GM12865 (cell line): ENCODE measurements at regions not wholly inside any gene's neighbourhood (a gene's known extent, or its start where the extent isn't known, plus 50 kb on each side); places are given as distances from the start of the nearest gene placed in this dataset.

Experiments used
- DNase-seq: peaks from one replicate; pipeline ENCODE4 v3.0.0; 2010; ENCODE audit warnings: low read depth
- H3K4me3 ChIP-seq: 2 replicates; pipeline ENCODE4 v1.5.1; 2011; ENCODE audit warnings: mild to moderate bottlenecking, low read depth, low read length, control low read depth
- CTCF ChIP-seq: IDR thresholded peaks from 2 replicates; pipeline ENCODE4 v1.5.1; 2011; ENCODE audit warnings: low read length, control low read depth, low read depth, inconsistent platforms; ENCODE audit not compliant: insufficient read depth; ENCODE audit errors: missing control alignments

GRCh38 chr2:149806651-149807050 is 219.1 kb upstream of the MMADHC start:
- DNase-seq = no peak
- TF ChIP-seq CTCF = no peak
- no peak overlapping the region for H3K4me3 ChIP-seq

GRCh38 chr2:149800624-149801542 is 213.3 kb upstream of the MMADHC start:
- no peak for DNase-seq
- TF ChIP-seq CTCF = no peak
- H3K4me3 ChIP-seq = no peak overlapping the region

GRCh38 chr2:149799013-149799705 is 211.6 kb upstream of the MMADHC start:
- peak; percentile 6 for DNase-seq
- no peak overlapping the region for H3K4me3 ChIP-seq
- TF ChIP-seq CTCF = peak; percentile 24

- no peak for DNase-seq
- no peak overlapping the region for H3K4me3 ChIP-seq
- TF ChIP-seq CTCF = no peak
Measured at GRCh38 chr2:149797030-149797429, 209.5 kb upstream of the MMADHC start.

GRCh38 chr2:149789549-149789948 is 202.0 kb upstream of the MMADHC start:
- no peak overlapping the region for H3K4me3 ChIP-seq
- no peak for DNase-seq
- no peak for TF ChIP-seq CTCF

GRCh38 chr2:149787206-149787605 is 199.6 kb upstream of the MMADHC start:
- DNase-seq = no peak
- no peak for TF ChIP-seq CTCF
- H3K4me3 ChIP-seq = no peak overlapping the region
